Gastrocnemius medialis (tissue), 4 donors: ENCODE measurements at regions not wholly inside any gene's neighbourhood (a gene's known extent, or its start where the extent isn't known, plus 50 kb on each side); places are given as distances from the start of the nearest gene placed in this dataset.

Source experiments
- ATAC-seq, 2 donors: fragments of 150-250 bp; one replicate each; pipeline ENCODE4 v1.9.1; 2016
- DNase-seq, 2 donors: peaks; one replicate each; pipeline ENCODE4 v3.0.0-alpha.2; 2019
- H3K27ac ChIP-seq, 4 donors: fragments of 200-600 bp; sonication (generic); 1 replicate in 1 of 4; 2 replicates in 3 of 4; pipeline ENCODE4 v1.5.1; 2016 to 2018; ENCODE audit warnings: mild to moderate bottlenecking in 2 of 4, moderate library complexity in 1 of 4
- H3K27me3 ChIP-seq, 3 donors: fragments of 200-600 bp; sonication (generic) in 2 of 3; 1 replicate in 1 of 3; 2 replicates in 2 of 3; pipeline versions ENCODE4 v1.5.1 to v1.6.0; 2016 to 2019; ENCODE audit warnings: mild to moderate bottlenecking in 1 of 3, moderate library complexity in 1 of 3
- H3K36me3 ChIP-seq, 2 donors: fragments of 200-600 bp; sonication (generic) in 1 of 2; one replicate each; pipeline ENCODE4 v1.5.1; 2017 to 2018
- H3K4me1 ChIP-seq, 2 donors: fragments of 200-600 bp; sonication (generic) in 1 of 2; one replicate each; pipeline ENCODE4 v1.5.1; 2016 to 2017; ENCODE audit warnings: mild to moderate bottlenecking in 2 of 2
- H3K4me3 ChIP-seq, 4 donors: fragments of 200-600 bp; sonication (generic) in 3 of 4; 1 replicate in 1 of 4; 2 replicates in 3 of 4; pipeline ENCODE4 v1.5.1; 2016 to 2019; ENCODE audit warnings: mild to moderate bottlenecking in 2 of 4
- H3K9me3 ChIP-seq, 3 donors: fragments of 200-600 bp; sonication (generic) in 2 of 3; 1 replicate in 1 of 3; 2 replicates in 2 of 3; pipeline ENCODE4 v1.5.1; 2016 to 2019
- POLR2A ChIP-seq, 2 donors: fragments of 450-650 bp; IDR thresholded peaks; one replicate each; pipeline ENCODE4 v1.6.1; 2017; ENCODE audit warnings: antibody characterized with exemption in 2 of 2, mild to moderate bottlenecking in 2 of 2, moderate library complexity in 2 of 2
- in situ Hi-C, 4 donors: fragments of 200-750 bp; cut with MboI; loops; one replicate each; pipeline versions ENCODE4 v1.15.0 to v1.8.0; 2017; ENCODE audit warnings: low sequenced_read_pairs in 4 of 4
- intact Hi-C: fragments of 100-400 bp; cut with DNase I; formaldehyde crosslinking; loops from one replicate; pipeline ENCODE4 v1.15.1; 2023; ENCODE audit warnings: low total_unique reads
- TF ChIP-seq, protein P1 (sequence below), 5 experiments: fragments of 450-650 bp in 3 of 5; fragments of 200-600 bp in 2 of 5; sonication (generic) in 2 of 5; IDR thresholded peaks in 4 of 5; conservative IDR thresholded peaks in 1 of 5; 1 replicate in 4 of 5; 2 replicates in 1 of 5; pipeline ENCODE4 v1.5.1; 2016 to 2019; ENCODE audit warnings: antibody characterized with exemption in 5 of 5, mild to moderate bottlenecking in 3 of 5, moderate library complexity in 3 of 5

DNA sequence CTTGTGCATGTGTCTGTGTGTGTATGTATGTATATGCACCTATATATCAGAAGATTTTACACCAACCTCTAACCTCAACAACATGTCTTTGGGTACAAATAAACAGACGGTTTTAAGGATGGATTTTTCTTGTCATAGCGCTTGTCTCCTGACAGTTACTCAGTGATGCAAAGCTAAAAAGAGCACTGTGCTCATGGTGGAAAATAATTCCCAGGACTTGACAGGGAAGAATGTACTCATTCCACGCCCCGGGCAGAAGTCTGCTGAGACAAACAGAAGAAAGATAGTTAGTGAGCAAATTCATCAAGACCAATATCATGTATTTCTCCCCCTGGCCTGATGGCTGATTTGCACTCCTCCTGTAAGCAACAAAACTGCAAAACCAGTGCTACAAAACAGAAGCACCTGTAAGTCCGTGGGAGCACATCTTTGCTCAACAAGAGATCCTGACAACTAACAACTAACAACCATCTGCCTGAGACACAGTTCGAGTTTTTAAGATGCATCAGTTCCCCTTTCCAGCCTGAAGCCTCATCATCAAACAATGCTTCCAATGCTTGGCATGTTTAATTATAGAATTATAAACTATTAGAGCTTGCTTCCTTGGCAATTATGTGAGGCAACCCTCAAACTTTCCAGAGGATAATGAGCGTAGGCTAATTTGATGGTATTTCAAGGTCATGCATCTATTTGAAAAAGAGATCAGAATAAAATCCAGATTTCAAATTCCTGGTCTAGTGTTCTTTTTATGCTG lies 812.7 kb upstream of the MIR17HG start:
- no peaks in the 10 kb centered on the region for H3K9me3 ChIP-seq
- no peak overlapping the region for H3K27ac ChIP-seq
- no peak for TF ChIP-seq POLR2A (IDR thresholded peaks at IDR 0.05)
- TF ChIP-seq, protein P1, sequence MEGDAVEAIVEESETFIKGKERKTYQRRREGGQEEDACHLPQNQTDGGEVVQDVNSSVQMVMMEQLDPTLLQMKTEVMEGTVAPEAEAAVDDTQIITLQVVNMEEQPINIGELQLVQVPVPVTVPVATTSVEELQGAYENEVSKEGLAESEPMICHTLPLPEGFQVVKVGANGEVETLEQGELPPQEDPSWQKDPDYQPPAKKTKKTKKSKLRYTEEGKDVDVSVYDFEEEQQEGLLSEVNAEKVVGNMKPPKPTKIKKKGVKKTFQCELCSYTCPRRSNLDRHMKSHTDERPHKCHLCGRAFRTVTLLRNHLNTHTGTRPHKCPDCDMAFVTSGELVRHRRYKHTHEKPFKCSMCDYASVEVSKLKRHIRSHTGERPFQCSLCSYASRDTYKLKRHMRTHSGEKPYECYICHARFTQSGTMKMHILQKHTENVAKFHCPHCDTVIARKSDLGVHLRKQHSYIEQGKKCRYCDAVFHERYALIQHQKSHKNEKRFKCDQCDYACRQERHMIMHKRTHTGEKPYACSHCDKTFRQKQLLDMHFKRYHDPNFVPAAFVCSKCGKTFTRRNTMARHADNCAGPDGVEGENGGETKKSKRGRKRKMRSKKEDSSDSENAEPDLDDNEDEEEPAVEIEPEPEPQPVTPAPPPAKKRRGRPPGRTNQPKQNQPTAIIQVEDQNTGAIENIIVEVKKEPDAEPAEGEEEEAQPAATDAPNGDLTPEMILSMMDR (IDR thresholded peaks at IDR 0.05 in 4 of 5, conservative IDR thresholded peaks at IDR 0.05 in 1 of 5), result no peak
- no peak overlapping the region for H3K4me3 ChIP-seq
- no peaks in the 10 kb centered on the region for H3K4me1 ChIP-seq
- DNase-seq (no peak), ATAC-seq (no peak)
- in situ Hi-C loops (no loop called here), intact Hi-C loops (no loop called here)
- no peaks in the 10 kb centered on the region for H3K27me3 ChIP-seq
- H3K36me3 ChIP-seq, result no peaks in the 10 kb centered on the region

DNA sequence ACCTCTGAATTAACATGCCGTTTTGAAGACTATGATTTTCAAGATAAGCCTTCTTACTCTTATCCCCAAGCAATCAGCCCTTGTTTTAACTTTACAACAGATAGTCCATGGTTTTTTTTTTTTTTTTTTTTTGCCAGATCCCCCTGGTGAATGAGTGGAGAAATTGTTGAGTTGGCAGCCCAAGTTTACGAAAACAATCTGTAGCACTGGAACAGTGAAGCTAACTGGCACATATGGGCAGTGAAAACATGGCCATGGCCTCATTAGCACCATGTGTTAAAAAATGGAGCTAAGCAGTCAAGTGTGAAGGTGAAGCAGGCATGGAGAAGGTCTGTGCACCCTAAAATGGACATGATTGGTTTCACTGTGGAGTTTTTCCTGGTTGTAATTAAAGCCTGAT lies 812.1 kb upstream of the MIR17HG start:
- Histone ChIP-seq H3K36me3 (no peaks in the 10 kb centered on the region), H3K4me1 (no peaks in the 10 kb centered on the region), H3K4me3 (no peak overlapping the region), H3K27ac (no peak overlapping the region), H3K9me3 (no peaks in the 10 kb centered on the region), H3K27me3 (no peaks in the 10 kb centered on the region)
- ATAC-seq, result no peak
- intact Hi-C loops (no loop called here), in situ Hi-C loops (no loop called here)
- DNase-seq, result no peak
- TF ChIP-seq, protein P1 (IDR thresholded peaks at IDR 0.05 in 4 of 5, conservative IDR thresholded peaks at IDR 0.05 in 1 of 5), result no peak
- TF ChIP-seq POLR2A (IDR thresholded peaks at IDR 0.05), result no peak

DNA sequence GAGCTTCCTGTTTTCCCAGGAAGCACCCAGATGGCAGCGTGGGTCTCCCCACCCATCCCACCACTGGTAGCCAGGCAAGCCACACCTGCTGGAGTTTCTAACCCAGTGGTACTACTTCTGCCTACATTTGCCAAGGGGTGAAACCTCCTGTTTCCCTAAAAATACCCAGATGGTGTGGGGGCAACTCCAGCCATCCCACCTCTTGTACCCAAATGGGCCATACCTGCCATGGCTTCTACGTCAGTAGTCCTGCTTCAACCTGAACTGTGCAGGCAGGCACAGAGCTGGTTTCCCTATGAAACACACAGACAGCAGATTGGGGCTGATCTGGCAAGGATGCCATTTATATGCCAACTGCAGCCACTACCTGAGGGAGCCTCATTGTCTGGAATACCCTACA lies 809.4 kb upstream of the MIR17HG start:
- Histone ChIP-seq H3K27me3 (no peaks in the 10 kb centered on the region), H3K27ac (no peak overlapping the region), H3K9me3 (no peaks in the 10 kb centered on the region), H3K4me3 (no peak overlapping the region), H3K4me1 (no peaks in the 10 kb centered on the region), H3K36me3 (no peaks in the 10 kb centered on the region)
- DNase-seq (no peak), ATAC-seq (no peak)
- in situ Hi-C loops (no loop called here), intact Hi-C loops (no loop called here)
- TF ChIP-seq, protein P1 (IDR thresholded peaks at IDR 0.05 in 4 of 5, conservative IDR thresholded peaks at IDR 0.05 in 1 of 5), result no peak
- TF ChIP-seq POLR2A (IDR thresholded peaks at IDR 0.05), result no peak

DNA sequence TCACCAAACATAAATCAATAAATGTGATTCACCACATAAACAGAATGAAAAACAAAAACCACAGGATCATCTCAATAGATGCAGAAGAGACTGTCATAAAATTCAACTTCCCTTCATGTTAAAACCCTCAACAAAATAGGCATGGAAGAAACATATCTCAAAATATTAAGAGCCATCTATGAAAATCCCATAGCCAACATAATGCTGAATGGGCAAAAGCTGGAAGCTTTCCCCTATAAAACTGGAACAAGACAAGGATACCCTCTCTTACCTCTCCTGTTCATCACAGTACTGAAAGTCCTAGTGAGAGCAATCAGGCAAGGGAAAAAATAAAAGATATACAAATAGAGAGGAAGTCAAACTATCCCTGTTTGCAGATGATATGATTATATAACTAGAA lies 806.1 kb upstream of the MIR17HG start:
- TF ChIP-seq POLR2A (IDR thresholded peaks at IDR 0.05), result no peak
- TF ChIP-seq, protein P1 (IDR thresholded peaks at IDR 0.05 in 4 of 5, conservative IDR thresholded peaks at IDR 0.05 in 1 of 5), result no peak
- Histone ChIP-seq H3K27ac (no peak overlapping the region), H3K4me1 (no peaks in the 10 kb centered on the region), H3K4me3 (no peak overlapping the region), H3K27me3 (no peaks in the 10 kb centered on the region), H3K9me3 (no peaks in the 10 kb centered on the region), H3K36me3 (no peaks in the 10 kb centered on the region)
- DNase-seq (no peak), ATAC-seq (no peak)
- intact Hi-C loops, result no loop called here
- in situ Hi-C loops, result no loop called here
